ENCODE measurements at regions not wholly inside any gene's neighbourhood (a gene's known extent, or its start where the extent isn't known, plus 50 kb on each side); places are given as distances from the start of the nearest gene placed in this dataset.
A peak's percentile ranks its signal among the peaks of the same experiment; 100 is the strongest.

- peak overlapping the region; percentile 48 for H3K4me3 Mint-ChIP-seq
- DNase-seq: no peak
- H3K27me3 Mint-ChIP-seq (ENCODE audit: low read depth, poor library complexity): peaks cover 11% of the 10 kb centered on the region
- TF ChIP-seq CTCF (IDR thresholded peaks at IDR 0.05): no peak
- peaks cover 9% of the 10 kb centered on the region for H3K4me1 Mint-ChIP-seq
- H3K36me3 Mint-ChIP-seq (ENCODE audit: low read depth): no peaks in the 10 kb centered on the region
- no peak overlapping the region for H3K27ac Mint-ChIP-seq
- no peaks in the 10 kb centered on the region for H3K9me3 Mint-ChIP-seq
Measured at GRCh38 chr18:54718408-54718773, 109.9 kb upstream of the RAB27B start.

- H3K36me3 Mint-ChIP-seq (ENCODE audit: low read depth): no peaks in the 10 kb centered on the region
- no peak for TF ChIP-seq CTCF (IDR thresholded peaks at IDR 0.05)
Measured at GRCh38 chr18:54720620-54721019, 107.7 kb upstream of the RAB27B start.

GRCh38 chr18:54726143-54726542 lies 102.1 kb upstream of the RAB27B start:
- no peak overlapping the region for H3K27ac Mint-ChIP-seq
- TF ChIP-seq CTCF (IDR thresholded peaks at IDR 0.05): no peak
- H3K36me3 Mint-ChIP-seq (ENCODE audit: low read depth): no peaks in the 10 kb centered on the region
- no peaks in the 10 kb centered on the region for H3K27me3 Mint-ChIP-seq (ENCODE audit: low read depth, poor library complexity)
- DNase-seq: no peak
- H3K4me1 Mint-ChIP-seq: no peaks in the 10 kb centered on the region
- H3K4me3 Mint-ChIP-seq: no peak overlapping the region
- no peaks in the 10 kb centered on the region for H3K9me3 Mint-ChIP-seq

More at GRCh38 chr18:54720620-54721019, 107.7 kb upstream of the RAB27B start:
- Mint-ChIP-seq H3K4me3 (no peak overlapping the region), H3K4me1 (peaks cover 9% of the 10 kb centered on the region), H3K27ac (no peak overlapping the region), H3K27me3 (ENCODE audit: low read depth, poor library complexity) (peaks cover 7% of the 10 kb centered on the region), H3K9me3 (no peaks in the 10 kb centered on the region)
- no peak for DNase-seq

GRCh38 chr18:54734059-54734458 lies 94.2 kb upstream of the RAB27B start:
- no peaks in the 10 kb centered on the region for H3K4me1 Mint-ChIP-seq
- H3K27me3 Mint-ChIP-seq (ENCODE audit: low read depth, poor library complexity): peaks cover 3% of the 10 kb centered on the region
- no peaks in the 10 kb centered on the region for H3K36me3 Mint-ChIP-seq (ENCODE audit: low read depth)
- H3K27ac Mint-ChIP-seq: no peak overlapping the region
- DNase-seq: no peak
- TF ChIP-seq CTCF (IDR thresholded peaks at IDR 0.05): no peak
- no peaks in the 10 kb centered on the region for H3K9me3 Mint-ChIP-seq
- no peak overlapping the region for H3K4me3 Mint-ChIP-seq

- no peak overlapping the region for H3K4me3 Mint-ChIP-seq
- H3K27ac Mint-ChIP-seq: no peak overlapping the region
- no peak for DNase-seq
- no peaks in the 10 kb centered on the region for H3K9me3 Mint-ChIP-seq
- H3K36me3 Mint-ChIP-seq (ENCODE audit: low read depth): no peaks in the 10 kb centered on the region
- no peak for TF ChIP-seq CTCF (IDR thresholded peaks at IDR 0.05)
- no peaks in the 10 kb centered on the region for H3K4me1 Mint-ChIP-seq
- H3K27me3 Mint-ChIP-seq (ENCODE audit: low read depth, poor library complexity): no peaks in the 10 kb centered on the region
Measured at GRCh38 chr18:54736981-54737380, 91.3 kb upstream of the RAB27B start.

- no peaks in the 10 kb centered on the region for H3K27me3 Mint-ChIP-seq (ENCODE audit: low read depth, poor library complexity)
- no peak for TF ChIP-seq CTCF (IDR thresholded peaks at IDR 0.05)
- H3K4me3 Mint-ChIP-seq: no peak overlapping the region
- no peaks in the 10 kb centered on the region for H3K36me3 Mint-ChIP-seq (ENCODE audit: low read depth)
- H3K27ac Mint-ChIP-seq: no peak overlapping the region
- DNase-seq: no peak
- H3K4me1 Mint-ChIP-seq: no peaks in the 10 kb centered on the region
- no peaks in the 10 kb centered on the region for H3K9me3 Mint-ChIP-seq
Measured at GRCh38 chr18:54737986-54738385, 90.3 kb upstream of the RAB27B start.

Measured in nephron progenitor cell (in vitro differentiated cells).